ENCODE measurements at regions not wholly inside any gene's neighbourhood (a gene's known extent, or its start where the extent isn't known, plus 50 kb on each side); places are given as distances from the start of the nearest gene placed in this dataset.

DNA sequence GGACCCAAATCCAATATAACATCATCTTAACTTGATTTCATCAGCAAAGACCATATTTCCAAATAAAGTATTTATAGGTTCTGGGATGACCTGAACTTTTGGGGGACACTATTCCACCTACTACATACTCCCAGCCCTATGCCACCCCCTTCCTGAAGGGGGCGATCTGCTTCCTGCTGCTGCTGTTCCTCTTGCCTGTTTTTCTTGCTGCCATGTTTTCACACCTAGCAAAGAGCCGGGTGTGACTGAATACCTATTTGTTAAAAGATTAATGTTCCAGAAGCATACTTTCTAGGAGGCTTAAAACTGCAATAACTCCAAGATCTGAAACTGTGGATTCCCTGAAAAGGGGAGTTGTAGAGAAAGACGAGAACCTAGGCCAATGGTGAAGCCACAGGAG, 89.7 kb downstream of the ICOS start:
- no peak for TF ChIP-seq POLR2A (IDR thresholded peaks at IDR 0.05)
- TF ChIP-seq CTCF (IDR thresholded peaks at IDR 0.05), result no peak
